Body of pancreas (tissue), 4 donors: ENCODE measurements at regions not wholly inside any gene's neighbourhood (a gene's known extent, or its start where the extent isn't known, plus 50 kb on each side); places are given as distances from the start of the nearest gene placed in this dataset.

Source experiments
- POLR2A ChIP-seq, 3 donors: fragments of 450-650 bp; IDR thresholded peaks; one replicate each; pipeline ENCODE4 v1.6.1; 2016; ENCODE audit warnings: antibody characterized with exemption in 3 of 3, mild to moderate bottlenecking in 2 of 3
- TF ChIP-seq, protein P1 (sequence below), 7 experiments: fragments of 450-650 bp in 4 of 7; fragments of 200-600 bp in 3 of 7; sonication (generic) in 3 of 7; IDR thresholded peaks; one replicate each; pipeline ENCODE4 v1.5.1; 2016 to 2019; ENCODE audit warnings: antibody characterized with exemption in 7 of 7

DNA sequence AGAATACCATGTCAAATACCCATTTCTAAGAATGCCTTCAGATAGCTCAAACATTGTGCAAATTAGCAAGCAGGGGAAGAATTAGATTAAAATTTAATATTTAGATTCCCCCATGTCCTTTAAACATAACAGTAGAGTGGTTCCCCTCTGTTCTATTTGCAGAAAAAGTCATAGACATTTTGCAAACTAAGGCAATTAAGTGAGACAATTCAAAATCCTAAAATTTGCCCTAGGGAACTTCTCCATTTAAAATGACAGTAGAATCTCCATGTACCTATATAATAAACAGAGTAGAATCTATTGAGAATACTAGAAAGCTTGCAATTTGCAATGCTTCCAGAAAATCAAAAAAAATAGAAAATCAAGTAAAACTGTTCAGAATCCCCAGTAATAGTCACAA lies 340.6 kb downstream of the TBL1XR1 start:
- TF ChIP-seq, protein P1, sequence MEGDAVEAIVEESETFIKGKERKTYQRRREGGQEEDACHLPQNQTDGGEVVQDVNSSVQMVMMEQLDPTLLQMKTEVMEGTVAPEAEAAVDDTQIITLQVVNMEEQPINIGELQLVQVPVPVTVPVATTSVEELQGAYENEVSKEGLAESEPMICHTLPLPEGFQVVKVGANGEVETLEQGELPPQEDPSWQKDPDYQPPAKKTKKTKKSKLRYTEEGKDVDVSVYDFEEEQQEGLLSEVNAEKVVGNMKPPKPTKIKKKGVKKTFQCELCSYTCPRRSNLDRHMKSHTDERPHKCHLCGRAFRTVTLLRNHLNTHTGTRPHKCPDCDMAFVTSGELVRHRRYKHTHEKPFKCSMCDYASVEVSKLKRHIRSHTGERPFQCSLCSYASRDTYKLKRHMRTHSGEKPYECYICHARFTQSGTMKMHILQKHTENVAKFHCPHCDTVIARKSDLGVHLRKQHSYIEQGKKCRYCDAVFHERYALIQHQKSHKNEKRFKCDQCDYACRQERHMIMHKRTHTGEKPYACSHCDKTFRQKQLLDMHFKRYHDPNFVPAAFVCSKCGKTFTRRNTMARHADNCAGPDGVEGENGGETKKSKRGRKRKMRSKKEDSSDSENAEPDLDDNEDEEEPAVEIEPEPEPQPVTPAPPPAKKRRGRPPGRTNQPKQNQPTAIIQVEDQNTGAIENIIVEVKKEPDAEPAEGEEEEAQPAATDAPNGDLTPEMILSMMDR (IDR thresholded peaks at IDR 0.05) = no peak
- TF ChIP-seq POLR2A (IDR thresholded peaks at IDR 0.05) = no peak
